ENCODE measurements at regions not wholly inside any gene's neighbourhood (a gene's known extent, or its start where the extent isn't known, plus 50 kb on each side); places are given as distances from the start of the nearest gene placed in this dataset.

DNA sequence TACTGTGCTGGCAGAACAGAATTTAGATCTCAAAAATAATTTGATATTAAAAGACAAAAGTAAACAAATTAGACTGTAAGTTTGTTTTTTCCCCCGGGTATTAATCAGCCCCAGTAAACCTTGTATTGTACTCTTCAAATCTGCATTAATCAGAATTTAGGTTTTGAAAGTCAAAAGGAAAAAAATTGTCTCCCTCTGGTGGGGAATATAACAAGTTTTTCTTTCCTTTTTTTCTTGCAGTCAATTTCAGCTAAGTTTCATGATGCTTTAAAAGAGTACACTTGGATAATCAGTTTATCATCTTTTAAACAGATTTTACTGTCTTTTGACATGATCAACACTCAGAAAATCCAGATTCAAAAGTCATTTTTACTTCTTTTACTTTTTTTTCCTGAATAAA is 134.5 kb upstream of the PKN2 start:
- TF ChIP-seq, protein P1, sequence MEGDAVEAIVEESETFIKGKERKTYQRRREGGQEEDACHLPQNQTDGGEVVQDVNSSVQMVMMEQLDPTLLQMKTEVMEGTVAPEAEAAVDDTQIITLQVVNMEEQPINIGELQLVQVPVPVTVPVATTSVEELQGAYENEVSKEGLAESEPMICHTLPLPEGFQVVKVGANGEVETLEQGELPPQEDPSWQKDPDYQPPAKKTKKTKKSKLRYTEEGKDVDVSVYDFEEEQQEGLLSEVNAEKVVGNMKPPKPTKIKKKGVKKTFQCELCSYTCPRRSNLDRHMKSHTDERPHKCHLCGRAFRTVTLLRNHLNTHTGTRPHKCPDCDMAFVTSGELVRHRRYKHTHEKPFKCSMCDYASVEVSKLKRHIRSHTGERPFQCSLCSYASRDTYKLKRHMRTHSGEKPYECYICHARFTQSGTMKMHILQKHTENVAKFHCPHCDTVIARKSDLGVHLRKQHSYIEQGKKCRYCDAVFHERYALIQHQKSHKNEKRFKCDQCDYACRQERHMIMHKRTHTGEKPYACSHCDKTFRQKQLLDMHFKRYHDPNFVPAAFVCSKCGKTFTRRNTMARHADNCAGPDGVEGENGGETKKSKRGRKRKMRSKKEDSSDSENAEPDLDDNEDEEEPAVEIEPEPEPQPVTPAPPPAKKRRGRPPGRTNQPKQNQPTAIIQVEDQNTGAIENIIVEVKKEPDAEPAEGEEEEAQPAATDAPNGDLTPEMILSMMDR (IDR thresholded peaks at IDR 0.05; ENCODE audit: insufficient read depth, low read length) = no peak
- no peak for TF ChIP-seq POLR2AphosphoS5 (IDR thresholded peaks at IDR 0.05; ENCODE audit: low read depth)
- TF ChIP-seq, protein P2, sequence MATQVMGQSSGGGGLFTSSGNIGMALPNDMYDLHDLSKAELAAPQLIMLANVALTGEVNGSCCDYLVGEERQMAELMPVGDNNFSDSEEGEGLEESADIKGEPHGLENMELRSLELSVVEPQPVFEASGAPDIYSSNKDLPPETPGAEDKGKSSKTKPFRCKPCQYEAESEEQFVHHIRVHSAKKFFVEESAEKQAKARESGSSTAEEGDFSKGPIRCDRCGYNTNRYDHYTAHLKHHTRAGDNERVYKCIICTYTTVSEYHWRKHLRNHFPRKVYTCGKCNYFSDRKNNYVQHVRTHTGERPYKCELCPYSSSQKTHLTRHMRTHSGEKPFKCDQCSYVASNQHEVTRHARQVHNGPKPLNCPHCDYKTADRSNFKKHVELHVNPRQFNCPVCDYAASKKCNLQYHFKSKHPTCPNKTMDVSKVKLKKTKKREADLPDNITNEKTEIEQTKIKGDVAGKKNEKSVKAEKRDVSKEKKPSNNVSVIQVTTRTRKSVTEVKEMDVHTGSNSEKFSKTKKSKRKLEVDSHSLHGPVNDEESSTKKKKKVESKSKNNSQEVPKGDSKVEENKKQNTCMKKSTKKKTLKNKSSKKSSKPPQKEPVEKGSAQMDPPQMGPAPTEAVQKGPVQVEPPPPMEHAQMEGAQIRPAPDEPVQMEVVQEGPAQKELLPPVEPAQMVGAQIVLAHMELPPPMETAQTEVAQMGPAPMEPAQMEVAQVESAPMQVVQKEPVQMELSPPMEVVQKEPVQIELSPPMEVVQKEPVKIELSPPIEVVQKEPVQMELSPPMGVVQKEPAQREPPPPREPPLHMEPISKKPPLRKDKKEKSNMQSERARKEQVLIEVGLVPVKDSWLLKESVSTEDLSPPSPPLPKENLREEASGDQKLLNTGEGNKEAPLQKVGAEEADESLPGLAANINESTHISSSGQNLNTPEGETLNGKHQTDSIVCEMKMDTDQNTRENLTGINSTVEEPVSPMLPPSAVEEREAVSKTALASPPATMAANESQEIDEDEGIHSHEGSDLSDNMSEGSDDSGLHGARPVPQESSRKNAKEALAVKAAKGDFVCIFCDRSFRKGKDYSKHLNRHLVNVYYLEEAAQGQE (IDR thresholded peaks at IDR 0.05; ENCODE audit: insufficient replicate concordance, low read depth) = no peak

Measured in HL-60 (cell line).